GM21737 (cell line): ENCODE measurements at regions not wholly inside any gene's neighbourhood (a gene's known extent, or its start where the extent isn't known, plus 50 kb on each side); places are given as distances from the start of the nearest gene placed in this dataset.
"Not testable (repeated sequence)": the region's sequence is repeated elsewhere in the genome, so short reads cannot be mapped to it uniquely, and the experiment has no call there.

Source experiments
- ATAC-seq: cut with Tn5 transposase; IDR thresholded peaks from one replicate; pipeline ENCODE4 v1.9.1; 2021; ENCODE audit warnings: mild to moderate bottlenecking, moderate library complexity; ENCODE audit not compliant: unreplicated experiment

GRCh38 chr13:65265988-65266387, 1964.1 kb downstream of the PCDH9 start:
- no peak for ATAC-seq

DNA sequence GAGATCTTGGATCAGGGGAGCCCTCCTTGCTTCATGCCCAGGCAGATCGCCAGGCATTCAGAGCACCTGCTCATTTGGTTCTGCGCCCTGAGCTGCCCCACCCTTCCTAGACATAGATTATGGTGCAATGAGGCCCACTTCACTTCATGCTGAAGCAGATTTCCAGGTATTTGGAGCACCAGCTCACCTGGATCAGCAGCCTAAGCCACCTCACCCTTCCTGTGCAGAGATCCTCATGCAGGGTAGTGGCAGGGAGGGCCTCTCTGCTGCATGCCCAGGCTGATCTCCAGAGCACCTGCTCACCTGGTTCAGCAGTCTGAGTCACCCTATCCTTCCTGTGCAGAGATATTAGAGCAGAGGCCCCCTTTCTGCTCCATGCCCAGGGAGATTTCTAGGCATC, 1966.1 kb downstream of the PCDH9 start:
- no peak for ATAC-seq

DNA sequence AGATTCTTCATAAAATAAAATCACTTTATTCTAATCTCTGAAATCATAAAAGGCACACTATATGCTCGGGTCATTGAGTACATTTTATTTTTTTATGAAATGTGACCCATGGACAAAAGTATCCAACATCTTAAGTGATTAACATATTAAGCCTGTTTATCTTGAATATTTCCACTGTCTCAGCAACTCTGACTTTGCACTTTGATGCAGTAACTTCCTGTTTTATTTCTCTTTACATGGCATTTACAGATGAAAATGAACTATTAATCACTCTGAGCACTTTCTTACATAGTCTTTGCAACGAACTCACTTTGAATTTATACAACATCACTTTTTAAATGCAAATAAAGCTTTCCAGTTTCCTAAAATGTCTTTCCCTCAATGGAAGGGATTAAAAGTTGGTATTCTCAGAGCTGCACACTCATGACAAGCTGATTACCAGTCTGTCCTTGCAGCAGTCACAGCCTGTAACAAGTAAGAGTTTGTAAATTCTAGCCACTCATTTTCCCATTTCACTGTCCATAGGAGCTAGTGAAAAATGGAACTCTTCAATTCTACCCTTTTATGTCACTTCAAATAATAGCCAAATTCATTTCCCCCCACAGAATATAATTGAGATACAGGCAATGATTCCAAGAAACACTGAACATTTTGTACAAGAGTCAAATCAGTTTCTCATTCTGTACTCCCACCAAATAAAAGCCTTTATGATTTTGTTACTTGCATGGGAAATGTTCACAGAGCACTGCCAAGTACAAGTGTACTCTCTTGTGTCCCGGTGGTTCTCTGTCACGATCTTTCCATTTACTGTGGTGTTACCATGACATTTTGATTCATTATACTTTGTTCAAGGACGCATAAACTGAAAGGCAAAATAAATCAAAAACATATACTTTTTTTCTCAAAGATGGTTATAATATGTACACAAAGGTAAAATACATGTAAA, 1968.9 kb downstream of the PCDH9 start:
- no peak for ATAC-seq

- ATAC-seq, result no peak
These were observed 1989.4 kb downstream of the PCDH9 start for GRCh38 chr13:65240773-65241172.

DNA sequence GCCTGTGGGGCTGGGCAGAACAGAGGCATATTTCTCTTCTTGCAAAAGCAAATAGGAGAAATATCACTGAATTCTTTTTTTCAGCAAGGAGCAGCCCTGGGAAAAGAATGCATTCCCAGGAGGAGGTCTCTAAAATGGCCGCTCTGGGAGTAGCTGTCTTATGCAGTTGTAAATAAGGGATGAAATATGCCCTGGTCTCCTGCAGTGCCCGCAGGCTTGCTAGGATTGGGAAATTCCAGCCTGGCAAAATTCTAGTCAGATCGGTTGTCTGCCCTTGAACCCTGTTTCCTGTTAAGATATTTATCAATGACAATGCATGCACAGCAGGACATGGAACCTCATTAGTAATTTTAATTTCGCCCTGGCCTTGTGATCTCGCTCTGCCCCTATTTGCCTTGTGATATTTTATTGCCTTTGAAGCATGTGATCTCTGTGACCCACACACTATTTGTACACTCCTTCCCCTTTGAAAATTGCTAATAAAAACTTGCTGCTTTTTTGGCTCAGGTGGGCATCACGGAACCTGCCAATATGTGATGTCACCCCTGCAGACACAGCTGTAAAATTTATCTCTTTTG, 1993.2 kb downstream of the PCDH9 start:
- ATAC-seq, result no peak

- ATAC-seq, result no peak
These were observed 2012.6 kb downstream of the PCDH9 start for GRCh38 chr13:65217471-65217995.

GRCh38 chr13:65202845-65203244, 2027.3 kb downstream of the PCDH9 start:
- not testable (repeated sequence) for ATAC-seq

DNA sequence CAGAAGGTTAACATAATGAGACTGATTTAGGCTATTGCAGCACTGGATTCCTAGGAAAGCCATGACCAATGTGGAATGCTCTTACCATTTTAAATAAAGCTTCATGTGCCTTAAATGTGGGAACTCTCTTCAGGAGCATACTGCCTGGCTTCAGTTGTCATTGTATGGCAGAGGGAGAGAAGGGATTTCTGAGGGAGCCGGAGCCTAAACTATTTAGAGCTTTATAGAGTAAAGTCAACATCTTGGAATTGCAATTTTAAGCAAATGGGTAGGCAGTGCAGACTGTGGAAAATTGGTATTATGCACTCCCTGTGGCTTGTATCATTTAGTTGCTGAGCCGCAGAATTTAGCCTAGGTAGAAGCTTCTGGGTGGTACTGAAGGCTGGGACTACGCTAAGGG, 2041.4 kb downstream of the PCDH9 start:
- ATAC-seq, result no peak

GRCh38 chr13:65168026-65168425, 2062.1 kb downstream of the PCDH9 start:
- no peak for ATAC-seq

- no peak for ATAC-seq
These were observed 2063.5 kb downstream of the PCDH9 start for GRCh38 chr13:65166675-65167074.

DNA sequence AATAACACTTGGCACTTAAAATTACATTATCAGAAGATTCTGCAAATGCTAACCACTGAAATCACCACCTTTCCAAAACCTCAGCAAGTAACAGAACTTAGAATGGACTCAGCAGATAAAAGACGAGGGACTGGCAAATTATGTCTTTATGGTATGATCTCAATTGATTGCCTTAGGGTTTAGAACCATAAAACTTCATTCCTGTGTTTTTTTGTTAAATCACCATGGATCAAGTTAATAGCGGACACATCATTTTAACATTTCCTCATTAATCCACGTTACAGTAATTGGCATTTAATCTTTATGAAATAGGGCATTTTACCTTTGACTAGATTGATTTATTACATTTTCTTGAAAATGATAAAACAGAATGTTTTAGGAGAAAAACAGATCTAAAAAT, 2070.3 kb downstream of the PCDH9 start:
- ATAC-seq, result no peak

DNA sequence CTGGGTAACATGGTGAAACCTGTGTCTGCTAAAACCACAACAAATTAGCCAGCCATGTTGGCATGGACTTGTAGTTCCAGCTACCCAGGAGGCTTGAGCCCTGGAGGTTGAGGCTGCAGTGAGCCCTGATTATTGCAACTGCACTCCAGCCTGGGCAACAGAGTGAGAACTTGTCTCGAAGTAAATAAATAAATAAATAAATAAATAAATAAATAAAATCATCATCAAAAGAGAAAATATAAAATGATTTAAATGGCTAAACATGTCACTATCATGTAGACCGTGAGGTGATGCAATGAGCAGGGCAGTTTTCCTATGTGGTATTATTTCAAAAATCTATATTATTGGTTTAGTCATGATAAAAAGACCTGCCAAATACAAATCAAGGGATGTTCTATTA, 2074.3 kb downstream of the PCDH9 start:
- ATAC-seq, result no peak

- no peak for ATAC-seq
These were observed 2075.3 kb downstream of the PCDH9 start for GRCh38 chr13:65154661-65155447.

DNA sequence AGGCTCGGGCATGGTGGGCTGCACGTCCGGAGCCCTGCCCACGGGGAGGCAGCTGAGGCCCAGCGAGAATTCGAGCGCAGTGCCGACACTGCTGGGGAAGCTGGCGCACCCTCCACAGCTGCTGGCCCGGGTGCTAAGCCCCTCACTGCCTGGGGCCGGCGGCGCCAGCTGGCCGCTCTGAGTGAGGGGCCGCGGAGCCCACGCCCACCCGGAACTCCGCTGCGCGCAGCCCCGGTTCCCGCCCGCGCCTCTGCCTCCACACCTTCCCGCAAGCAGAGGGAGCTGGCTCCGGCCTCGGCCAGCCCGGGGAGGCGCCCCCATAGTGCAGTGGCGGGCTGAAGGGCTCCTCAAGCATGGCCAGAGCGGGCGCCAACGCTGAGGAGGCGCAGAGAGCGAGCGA, 2080.4 kb downstream of the PCDH9 start:
- ATAC-seq, result no peak

GRCh38 chr13:65143920-65144319, 2086.2 kb downstream of the PCDH9 start:
- ATAC-seq, result no peak

- ATAC-seq, result no peak
These were observed 2097.0 kb downstream of the PCDH9 start for GRCh38 chr13:65133094-65133493.

GRCh38 chr13:65125236-65125635, 2104.9 kb downstream of the PCDH9 start:
- ATAC-seq, result no peak

DNA sequence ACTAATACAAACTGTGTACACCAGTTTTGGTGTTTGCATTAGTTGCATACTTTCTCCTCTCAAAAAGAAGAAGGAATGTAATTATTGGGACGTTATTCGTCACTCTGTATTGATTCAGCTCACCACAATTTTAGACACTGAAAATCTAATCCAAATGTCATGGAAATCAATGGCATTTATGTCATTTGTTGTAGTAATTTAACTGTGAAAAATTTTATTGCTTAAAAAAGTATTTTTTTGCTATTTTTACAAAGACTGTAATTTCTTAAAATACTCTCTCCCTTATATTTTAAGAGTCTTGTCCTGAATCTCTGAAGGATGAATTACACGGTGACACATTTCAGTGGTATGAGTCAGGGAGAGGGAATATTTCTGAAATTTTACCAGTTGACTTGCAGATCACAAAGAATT, 2117.6 kb downstream of the PCDH9 start:
- ATAC-seq, result no peak

- ATAC-seq, result no peak
These were observed 2118.0 kb downstream of the PCDH9 start for GRCh38 chr13:65112123-65112522.

DNA sequence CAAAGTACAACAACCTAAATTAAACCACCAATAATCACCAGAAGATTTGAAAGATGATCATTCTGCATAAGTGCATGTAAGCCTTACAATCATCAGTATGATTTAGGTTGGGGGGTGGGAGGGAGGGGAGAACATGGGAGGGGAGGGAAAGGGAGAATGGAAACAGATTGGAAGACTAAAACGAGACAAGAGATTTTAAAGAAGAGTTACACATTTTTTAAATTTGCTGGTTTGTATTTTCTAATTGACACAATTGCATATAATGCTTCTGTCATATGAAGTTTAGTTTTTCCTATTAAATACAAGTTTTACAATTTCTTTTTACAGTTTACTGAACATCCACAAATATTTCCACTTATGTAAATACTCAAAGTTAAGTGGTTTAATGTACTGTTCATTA, 2118.9 kb downstream of the PCDH9 start:
- no peak for ATAC-seq

DNA sequence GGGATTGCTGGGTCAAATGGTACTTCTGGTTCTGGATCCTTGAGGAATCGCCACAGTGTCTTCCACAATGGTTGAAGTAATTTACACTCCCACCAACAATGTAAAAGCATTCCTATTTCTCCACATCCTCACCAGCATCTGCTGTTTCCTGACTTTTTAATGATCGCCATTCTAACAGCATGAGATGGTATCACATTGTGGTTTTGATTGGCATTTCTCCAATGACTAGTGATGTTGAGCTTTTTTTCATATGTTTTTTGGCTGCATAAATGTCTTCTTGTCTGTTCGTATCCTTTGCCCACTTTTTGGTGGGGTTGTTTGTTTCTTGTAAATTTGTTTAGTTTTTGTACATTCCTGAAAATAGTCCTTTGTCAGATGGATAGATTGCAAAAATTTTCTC, 2125.7 kb downstream of the PCDH9 start:
- not testable (repeated sequence) for ATAC-seq
